Activated T-helper 1 cell treated with anti-CD3 and anti-CD28 coated beads, Interleukin-12 subunit alpha, Interleukin-12 subunit beta, Interleukin-2, Interleukin-4 antibody, amounts not matched to agents 30 ng/mL and 10 ng/mL and 1 ng/mL, durations not matched to agents 14 hours and 24 hours and 36 hours (primary cell): ENCODE measurements at regions not wholly inside any gene's neighbourhood (a gene's known extent, or its start where the extent isn't known, plus 50 kb on each side); places are given as distances from the start of the nearest gene placed in this dataset.
A peak's percentile ranks its signal among the peaks of the same experiment; 100 is the strongest.

Experiments used
- DNase-seq: peaks from one replicate; pipeline ENCODE4 v3.0.0; 2021; ENCODE audit warnings: low spot score
- H3K27ac Mint-ChIP-seq: one replicate; pipeline ENCODE4 v1.8.0; 2021; ENCODE audit warnings: mild to moderate bottlenecking, mixed read lengths
- H3K27me3 Mint-ChIP-seq: one replicate; pipeline ENCODE4 v1.8.0; 2022; ENCODE audit warnings: mild to moderate bottlenecking, moderate library complexity, mixed read lengths; ENCODE audit not compliant: insufficient read depth
- H3K36me3 Mint-ChIP-seq: one replicate; pipeline ENCODE4 v1.8.0; 2021; ENCODE audit warnings: low read depth, mixed read lengths
- H3K4me1 Mint-ChIP-seq: one replicate; pipeline ENCODE4 v1.8.0; 2021; ENCODE audit warnings: low read depth, mixed read lengths
- H3K4me3 Mint-ChIP-seq: one replicate; pipeline ENCODE4 v1.8.0; 2021; ENCODE audit warnings: mild to moderate bottlenecking, moderate library complexity, mixed read lengths
- H3K9me3 Mint-ChIP-seq: one replicate; pipeline ENCODE4 v1.8.0; 2021; ENCODE audit warnings: mixed read lengths
- intact Hi-C: fragments of 100-400 bp; cut with micrococcal nuclease; formaldehyde crosslinking; loops from one replicate; pipeline ENCODE4 v1.15.1; 2024

- H3K9me3 Mint-ChIP-seq: no peaks in the 10 kb centered on the region
- H3K27me3 Mint-ChIP-seq: peaks cover 2% of the 10 kb centered on the region
- no peak overlapping the region for H3K27ac Mint-ChIP-seq
- no peak overlapping the region for H3K4me3 Mint-ChIP-seq
- H3K4me1 Mint-ChIP-seq: peaks cover 19% of the 10 kb centered on the region
- intact Hi-C loops: no loop called here
- H3K36me3 Mint-ChIP-seq: no peaks in the 10 kb centered on the region
- DNase-seq: no peak
Observed at GRCh38 chr11:119511614-119512306, 88.8 kb upstream of the THY1 start.

DNA sequence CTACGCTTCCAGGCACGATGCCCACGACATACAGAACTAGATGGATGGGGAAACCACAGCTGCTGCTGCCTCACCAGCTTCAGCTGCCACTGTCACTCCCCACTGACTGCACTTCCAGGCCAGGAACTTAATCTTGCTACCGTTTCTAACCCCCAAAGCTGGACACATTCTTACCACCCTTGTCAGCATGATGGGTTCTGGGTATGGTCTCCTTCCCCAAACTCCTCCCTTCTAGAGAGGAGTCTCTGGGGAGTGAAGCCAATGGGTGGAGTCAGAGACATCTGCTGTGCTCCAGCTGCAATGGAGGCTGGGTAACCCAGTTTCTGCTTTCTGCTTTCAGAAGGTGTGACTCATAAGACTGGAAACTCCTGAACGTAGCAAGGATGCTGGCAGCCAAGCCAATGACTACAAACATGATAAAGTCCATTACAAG, 87.0 kb upstream of the THY1 start:
- DNase-seq: peak; percentile 5

DNA sequence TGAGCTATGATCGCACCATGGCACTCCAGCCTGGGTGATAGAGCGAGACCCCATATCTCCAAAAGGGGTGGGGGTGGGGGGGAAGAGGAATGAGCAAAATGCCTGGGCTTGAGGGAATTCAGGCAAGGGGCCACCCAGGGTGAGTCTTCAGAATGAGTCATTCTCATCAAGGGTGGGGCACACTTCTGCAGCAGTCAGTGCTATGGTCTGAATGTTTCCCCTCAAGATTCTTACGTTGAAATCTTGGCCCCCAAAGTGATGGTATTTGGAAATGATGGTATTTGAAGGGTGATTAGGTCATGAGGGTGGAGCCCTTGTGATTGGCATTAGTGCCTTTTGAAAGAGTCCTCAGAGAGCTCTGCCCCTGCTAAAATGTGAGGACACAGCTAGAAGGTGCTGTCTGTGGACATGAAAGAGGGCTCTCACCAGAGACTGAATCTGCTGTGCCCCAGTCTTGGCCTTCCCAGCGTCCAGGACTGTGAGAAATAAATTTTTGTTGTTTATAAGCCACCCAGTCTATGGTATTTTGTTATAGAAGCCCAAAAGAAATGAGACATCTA, 86.4 kb upstream of the THY1 start:
- no peaks in the 10 kb centered on the region for H3K9me3 Mint-ChIP-seq
- H3K4me3 Mint-ChIP-seq: no peak overlapping the region

More for the DNA sequence above, 87.0 kb upstream of the THY1 start:
- Mint-ChIP-seq H3K9me3 (no peaks in the 10 kb centered on the region), H3K27ac (peak overlapping the region; percentile 81), H3K4me3 (no peak overlapping the region), H3K36me3 (no peaks in the 10 kb centered on the region), H3K27me3 (peaks cover 4% of the 10 kb centered on the region), H3K4me1 (peaks cover 19% of the 10 kb centered on the region)
- intact Hi-C loops: loop anchor here (1.0 kb wide), 1 partner anchor 22 kb away; no protein-coding TSS in a partner anchor

GRCh38 chr11:119506436-119506835, 83.5 kb upstream of the THY1 start:
- H3K36me3 Mint-ChIP-seq: no peaks in the 10 kb centered on the region
- H3K4me3 Mint-ChIP-seq: no peak overlapping the region
- intact Hi-C loops: no loop called here
- peaks cover 15% of the 10 kb centered on the region for H3K4me1 Mint-ChIP-seq
- H3K27me3 Mint-ChIP-seq: peaks cover 4% of the 10 kb centered on the region
- H3K27ac Mint-ChIP-seq: no peak overlapping the region
- DNase-seq: no peak
- H3K9me3 Mint-ChIP-seq: no peaks in the 10 kb centered on the region

More for the DNA sequence above, 86.4 kb upstream of the THY1 start:
- no peaks in the 10 kb centered on the region for H3K36me3 Mint-ChIP-seq
- H3K4me1 Mint-ChIP-seq: peaks cover 19% of the 10 kb centered on the region
- no peak for DNase-seq
- no peak overlapping the region for H3K27ac Mint-ChIP-seq
- intact Hi-C loops: no loop called here
- H3K27me3 Mint-ChIP-seq: peaks cover 4% of the 10 kb centered on the region

DNA sequence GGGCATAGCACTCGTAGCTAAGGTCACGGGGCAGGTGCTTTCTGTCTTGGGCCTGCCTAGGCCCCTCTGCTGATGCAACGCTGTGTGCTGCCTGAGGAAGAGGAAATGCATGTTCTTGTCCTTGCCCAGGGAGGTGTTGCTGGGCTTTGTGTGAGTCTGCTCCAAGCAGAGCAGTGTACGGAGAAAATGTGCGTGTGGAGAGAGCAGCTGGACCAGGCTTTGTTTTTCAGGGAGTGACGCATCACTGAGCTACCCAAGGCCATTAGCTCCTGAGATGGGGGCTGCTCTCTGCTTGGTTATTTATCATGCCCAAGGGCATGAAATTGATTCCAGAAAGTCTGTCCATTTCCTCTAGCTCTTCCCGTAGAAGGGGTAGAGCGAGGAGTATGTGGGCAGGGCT, 82.9 kb upstream of the THY1 start:
- Mint-ChIP-seq H3K27me3 (peaks cover 2% of the 10 kb centered on the region), H3K36me3 (no peaks in the 10 kb centered on the region)

GRCh38 chr11:119505071-119505470, 82.1 kb upstream of the THY1 start:
- Mint-ChIP-seq H3K27ac (no peak overlapping the region), H3K36me3 (no peaks in the 10 kb centered on the region), H3K9me3 (no peaks in the 10 kb centered on the region), H3K4me1 (peaks cover 8% of the 10 kb centered on the region), H3K4me3 (no peak overlapping the region), H3K27me3 (peaks cover 2% of the 10 kb centered on the region)
- no peak for DNase-seq
- intact Hi-C loops: no loop called here

More for the DNA sequence above, 82.9 kb upstream of the THY1 start:
- DNase-seq: no peak
- H3K9me3 Mint-ChIP-seq: no peaks in the 10 kb centered on the region
- no peak overlapping the region for H3K27ac Mint-ChIP-seq
- intact Hi-C loops: no loop called here
- H3K4me3 Mint-ChIP-seq: no peak overlapping the region
- H3K4me1 Mint-ChIP-seq: peaks cover 15% of the 10 kb centered on the region

GRCh38 chr11:119504371-119504770, 81.4 kb upstream of the THY1 start:
- Mint-ChIP-seq H3K27ac (no peak overlapping the region), H3K36me3 (no peaks in the 10 kb centered on the region), H3K4me3 (no peak overlapping the region), H3K27me3 (peaks cover 5% of the 10 kb centered on the region), H3K4me1 (peaks cover 1% of the 10 kb centered on the region), H3K9me3 (no peaks in the 10 kb centered on the region)
- intact Hi-C loops: no loop called here
- no peak for DNase-seq

DNA sequence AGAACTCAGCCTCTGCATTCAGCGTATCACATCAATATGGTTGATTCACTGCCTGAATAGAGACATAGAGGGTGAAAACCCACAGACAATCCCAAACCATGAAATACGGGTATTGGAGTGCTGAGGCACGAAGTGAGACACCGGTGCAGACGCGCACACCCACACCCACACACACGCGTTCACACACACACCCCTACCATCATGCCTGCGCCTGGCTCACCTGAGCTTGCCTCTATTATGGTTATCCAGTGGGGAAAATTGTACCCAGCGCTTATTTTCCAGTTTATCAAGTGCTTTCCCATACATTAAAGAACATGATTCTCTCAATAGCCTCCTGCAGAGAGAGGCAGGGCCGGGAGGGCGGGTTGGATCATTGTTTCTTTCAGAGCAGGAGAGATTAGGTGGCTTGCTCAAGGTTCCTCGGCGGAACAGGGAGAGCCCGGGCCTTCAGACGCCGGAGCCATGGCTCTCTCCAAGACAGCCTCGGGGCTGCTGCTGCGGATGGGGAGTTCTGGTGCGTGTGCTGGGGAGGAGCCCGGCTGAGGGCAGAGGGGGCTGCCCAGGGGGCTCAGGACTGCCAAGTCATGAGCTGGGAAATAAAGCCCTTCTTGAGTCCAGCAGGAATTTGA, 78.9 kb upstream of the THY1 start:
- no peak overlapping the region for H3K4me3 Mint-ChIP-seq

GRCh38 chr11:119497717-119498116, 74.7 kb upstream of the THY1 start:
- H3K4me3 Mint-ChIP-seq: no peak overlapping the region
- H3K27ac Mint-ChIP-seq: no peak overlapping the region
- H3K27me3 Mint-ChIP-seq: peaks cover 8% of the 10 kb centered on the region
- no peaks in the 10 kb centered on the region for H3K4me1 Mint-ChIP-seq
- no peaks in the 10 kb centered on the region for H3K36me3 Mint-ChIP-seq
- intact Hi-C loops: no loop called here
- H3K9me3 Mint-ChIP-seq: no peaks in the 10 kb centered on the region
- DNase-seq: no peak

More for the DNA sequence above, 78.9 kb upstream of the THY1 start:
- no peaks in the 10 kb centered on the region for H3K36me3 Mint-ChIP-seq
- intact Hi-C loops: no loop called here
- H3K27me3 Mint-ChIP-seq: peaks cover 11% of the 10 kb centered on the region
- no peaks in the 10 kb centered on the region for H3K4me1 Mint-ChIP-seq
- H3K27ac Mint-ChIP-seq: no peak overlapping the region
- no peak for DNase-seq
- no peaks in the 10 kb centered on the region for H3K9me3 Mint-ChIP-seq

GRCh38 chr11:119496997-119497396, 74.0 kb upstream of the THY1 start:
- intact Hi-C loops: no loop called here
- Mint-ChIP-seq H3K36me3 (no peaks in the 10 kb centered on the region), H3K27ac (no peak overlapping the region), H3K9me3 (no peaks in the 10 kb centered on the region), H3K4me1 (no peaks in the 10 kb centered on the region), H3K27me3 (peaks cover 8% of the 10 kb centered on the region), H3K4me3 (no peak overlapping the region)
- DNase-seq: no peak

DNA sequence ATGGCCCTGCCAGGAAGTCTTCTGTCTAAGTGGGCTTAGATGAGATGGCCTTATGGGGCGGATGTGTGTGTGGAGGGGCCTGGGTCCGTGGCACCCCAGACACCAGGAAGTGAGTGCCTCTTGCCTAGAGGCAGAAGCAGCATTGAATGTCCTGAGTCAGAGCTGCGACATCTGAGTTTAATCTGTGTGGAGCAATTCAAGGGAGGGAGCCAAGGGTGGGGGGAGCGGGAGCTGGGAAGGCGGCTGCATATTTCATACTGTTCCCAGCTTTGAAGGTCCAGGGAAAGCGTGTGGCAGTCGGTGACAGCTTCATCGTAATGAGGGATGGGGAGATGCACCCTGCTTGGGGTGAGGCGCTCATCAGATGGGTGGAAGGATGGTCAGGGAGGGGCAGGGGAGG, 73.5 kb upstream of the THY1 start:
- DNase-seq: no peak
- Mint-ChIP-seq H3K4me1 (no peaks in the 10 kb centered on the region), H3K27ac (no peak overlapping the region), H3K9me3 (no peaks in the 10 kb centered on the region), H3K36me3 (no peaks in the 10 kb centered on the region), H3K27me3 (peaks cover 8% of the 10 kb centered on the region), H3K4me3 (no peak overlapping the region)
- intact Hi-C loops: no loop called here

DNA sequence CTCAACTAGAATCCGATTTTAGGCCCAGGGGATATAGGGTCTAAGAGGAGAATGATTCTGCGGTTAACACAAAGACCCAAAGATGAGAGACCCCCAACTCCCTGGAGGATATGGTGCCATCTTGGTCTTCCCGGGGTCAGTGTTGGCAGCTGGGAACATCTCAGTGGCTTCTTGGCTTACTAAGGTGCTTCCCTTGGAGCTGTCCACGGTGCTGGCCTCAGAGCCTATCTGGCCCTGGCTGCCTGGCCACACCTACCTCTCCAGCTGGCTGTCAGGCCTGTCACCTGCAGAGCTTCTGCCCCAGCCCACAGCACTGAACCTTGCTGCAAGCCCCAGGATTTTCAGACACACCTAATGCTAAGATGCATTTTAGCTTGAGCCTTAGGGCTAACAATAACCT, 70.7 kb upstream of the THY1 start:
- Mint-ChIP-seq H3K27ac (no peak overlapping the region), H3K4me1 (no peaks in the 10 kb centered on the region), H3K27me3 (peaks cover 5% of the 10 kb centered on the region), H3K36me3 (no peaks in the 10 kb centered on the region), H3K4me3 (no peak overlapping the region), H3K9me3 (no peaks in the 10 kb centered on the region)
- no peak for DNase-seq
- intact Hi-C loops: no loop called here

GRCh38 chr11:119491753-119492510, 69.0 kb upstream of the THY1 start:
- peaks cover 2% of the 10 kb centered on the region for H3K27me3 Mint-ChIP-seq
- H3K36me3 Mint-ChIP-seq: no peaks in the 10 kb centered on the region
- intact Hi-C loops: no loop called here
- no peak for DNase-seq
- no peak overlapping the region for H3K4me3 Mint-ChIP-seq
- no peaks in the 10 kb centered on the region for H3K4me1 Mint-ChIP-seq
- H3K9me3 Mint-ChIP-seq: no peaks in the 10 kb centered on the region
- no peak overlapping the region for H3K27ac Mint-ChIP-seq
